ENCODE measurements at regions not wholly inside any gene's neighbourhood (a gene's known extent, or its start where the extent isn't known, plus 50 kb on each side); places are given as distances from the start of the nearest gene placed in this dataset.

GRCh38 chr11:70568035-70568813 is 169.9 kb downstream of the CTTN start:
- Histone ChIP-seq H3K9me3 (ENCODE audit: low read depth, low read length) (no peaks in the 10 kb centered on the region), H3K79me2 (ENCODE audit: insufficient read depth, low read length) (no peaks in the 10 kb centered on the region), H3K4me2 (ENCODE audit: insufficient read depth, low read length) (peak overlapping the region; percentile 81), H2AFZ (ENCODE audit: low read length) (peak overlapping the region; percentile 81), H4K20me1 (ENCODE audit: insufficient read depth, low read length) (no peaks in the 10 kb centered on the region), H3K27me3 (ENCODE audit: insufficient read depth, low read length) (no peaks in the 10 kb centered on the region), H3K4me1 (ENCODE audit: insufficient read depth, low read length) (peaks cover 6% of the 10 kb centered on the region), H3K4me3 (ENCODE audit: insufficient read depth, low read length) (peak overlapping the region; percentile 65), H3K36me3 (ENCODE audit: insufficient read depth, low read length) (no peaks in the 10 kb centered on the region), H3K27ac (ENCODE audit: low read depth, low read length) (no peak overlapping the region)
- peak; percentile 96 for DNase-seq (ENCODE audit: insufficient read length, low spot score, missing footprints)
- peak; percentile 20 for TF ChIP-seq CTCF (IDR thresholded peaks at IDR 0.05; ENCODE audit: extremely low read depth, low read depth, low read length)

- no peak overlapping the region for H2AFZ ChIP-seq (ENCODE audit: low read length)
Observed at GRCh38 chr11:70568814-70569617, 170.7 kb downstream of the CTTN start.

GRCh38 chr11:70569618-70569890 is 171.2 kb downstream of the CTTN start:
- Histone ChIP-seq H3K4me2 (ENCODE audit: insufficient read depth, low read length) (no peak overlapping the region), H3K9me3 (ENCODE audit: low read depth, low read length) (no peaks in the 10 kb centered on the region), H3K27me3 (ENCODE audit: insufficient read depth, low read length) (no peaks in the 10 kb centered on the region), H4K20me1 (ENCODE audit: insufficient read depth, low read length) (no peaks in the 10 kb centered on the region), H3K79me2 (ENCODE audit: insufficient read depth, low read length) (no peaks in the 10 kb centered on the region), H3K4me3 (ENCODE audit: insufficient read depth, low read length) (no peak overlapping the region), H3K36me3 (ENCODE audit: insufficient read depth, low read length) (no peaks in the 10 kb centered on the region), H3K4me1 (ENCODE audit: insufficient read depth, low read length) (peaks cover 6% of the 10 kb centered on the region), H2AFZ (ENCODE audit: low read length) (no peak overlapping the region), H3K27ac (ENCODE audit: low read depth, low read length) (no peak overlapping the region)
- no peak for TF ChIP-seq CTCF (IDR thresholded peaks at IDR 0.05; ENCODE audit: extremely low read depth, low read depth, low read length)
- peak; percentile 43 for DNase-seq (ENCODE audit: insufficient read length, low spot score, missing footprints)

More at GRCh38 chr11:70568814-70569617, 170.7 kb downstream of the CTTN start:
- Histone ChIP-seq H3K27me3 (ENCODE audit: insufficient read depth, low read length) (no peaks in the 10 kb centered on the region), H3K4me2 (ENCODE audit: insufficient read depth, low read length) (peak overlapping the region; percentile 81), H3K4me1 (ENCODE audit: insufficient read depth, low read length) (peaks cover 6% of the 10 kb centered on the region), H3K79me2 (ENCODE audit: insufficient read depth, low read length) (no peaks in the 10 kb centered on the region), H4K20me1 (ENCODE audit: insufficient read depth, low read length) (no peaks in the 10 kb centered on the region), H3K4me3 (ENCODE audit: insufficient read depth, low read length) (peak overlapping the region; percentile 65), H3K27ac (ENCODE audit: low read depth, low read length) (no peak overlapping the region), H3K36me3 (ENCODE audit: insufficient read depth, low read length) (no peaks in the 10 kb centered on the region), H3K9me3 (ENCODE audit: low read depth, low read length) (no peaks in the 10 kb centered on the region)
- no peak for TF ChIP-seq CTCF (IDR thresholded peaks at IDR 0.05; ENCODE audit: extremely low read depth, low read depth, low read length)
- no peak for DNase-seq (ENCODE audit: insufficient read length, low spot score, missing footprints)

All from osteoblast (primary cell).